ENCODE measurements at regions not wholly inside any gene's neighbourhood (a gene's known extent, or its start where the extent isn't known, plus 50 kb on each side); places are given as distances from the start of the nearest gene placed in this dataset.

GRCh38 chr5:165781738-165782137 is 2276.3 kb downstream of the MAT2B start:
- Mint-ChIP-seq H3K36me3 (peaks cover 0 to 2% (median 0%) of the 10 kb centered on the region in 3 donors), H3K27ac (no peak overlapping the region), H3K9me3 (peaks cover 7 to 59% (median 29%) of the 10 kb centered on the region in 6 donors), H3K27me3 (ENCODE audit: low read depth in 3 of 3) (no peaks in the 10 kb centered on the region), H3K4me3 (no peak overlapping the region), H3K4me1 (no peaks in the 10 kb centered on the region)
- DNase-seq: no peak

- no peaks in the 10 kb centered on the region for H3K4me1 Mint-ChIP-seq
- H3K9me3 Mint-ChIP-seq: peaks cover 11 to 66% (median 33%) of the 10 kb centered on the region in 6 donors
- H3K27ac Mint-ChIP-seq: no peak overlapping the region
- no peaks in the 10 kb centered on the region for H3K27me3 Mint-ChIP-seq (ENCODE audit: low read depth in 3 of 3)
- no peak overlapping the region for H3K4me3 Mint-ChIP-seq
- DNase-seq: no peak
- H3K36me3 Mint-ChIP-seq: peaks cover 0 to 2% (median 0%) of the 10 kb centered on the region in 3 donors
Observed at GRCh38 chr5:165783024-165783423, 2277.6 kb downstream of the MAT2B start.

- no peak for DNase-seq
- Mint-ChIP-seq H3K9me3 (peaks cover 6 to 55% (median 30%) of the 10 kb centered on the region in 6 donors), H3K4me1 (no peaks in the 10 kb centered on the region), H3K4me3 (no peak overlapping the region), H3K27ac (no peak overlapping the region), H3K27me3 (ENCODE audit: low read depth in 3 of 3) (peaks cover 0 to 1% (median 0%) of the 10 kb centered on the region in 3 donors), H3K36me3 (no peaks in the 10 kb centered on the region)
Observed at GRCh38 chr5:165786073-165786472, 2280.7 kb downstream of the MAT2B start.

GRCh38 chr5:165795073-165795472 is 2289.7 kb downstream of the MAT2B start:
- no peak overlapping the region for H3K27ac Mint-ChIP-seq
- no peaks in the 10 kb centered on the region for H3K4me1 Mint-ChIP-seq
- no peak overlapping the region for H3K4me3 Mint-ChIP-seq
- peaks cover 7 to 48% (median 26%) of the 10 kb centered on the region in 6 donors for H3K9me3 Mint-ChIP-seq
- H3K36me3 Mint-ChIP-seq: no peaks in the 10 kb centered on the region
- no peak for DNase-seq
- H3K27me3 Mint-ChIP-seq (ENCODE audit: low read depth in 3 of 3): peaks cover 0 to 1% (median 0%) of the 10 kb centered on the region in 3 donors

GRCh38 chr5:165805756-165806155 is 2300.3 kb downstream of the MAT2B start:
- no peak overlapping the region for H3K4me3 Mint-ChIP-seq
- no peaks in the 10 kb centered on the region for H3K27me3 Mint-ChIP-seq (ENCODE audit: low read depth in 3 of 3)
- H3K27ac Mint-ChIP-seq: no peak overlapping the region
- H3K4me1 Mint-ChIP-seq: no peaks in the 10 kb centered on the region
- H3K9me3 Mint-ChIP-seq: peaks cover 7 to 25% (median 14%) of the 10 kb centered on the region in 6 donors
- no peaks in the 10 kb centered on the region for H3K36me3 Mint-ChIP-seq
- no peak for DNase-seq

- peaks cover 7 to 40% (median 14%) of the 10 kb centered on the region in 6 donors for H3K9me3 Mint-ChIP-seq
- no peaks in the 10 kb centered on the region for H3K4me1 Mint-ChIP-seq
- DNase-seq: no peak
- H3K36me3 Mint-ChIP-seq: no peaks in the 10 kb centered on the region
- H3K27me3 Mint-ChIP-seq (ENCODE audit: low read depth in 3 of 3): no peaks in the 10 kb centered on the region
- no peak overlapping the region for H3K4me3 Mint-ChIP-seq
- H3K27ac Mint-ChIP-seq: no peak overlapping the region
Observed at GRCh38 chr5:165808335-165808734, 2302.9 kb downstream of the MAT2B start.

GRCh38 chr5:165809914-165810313 is 2304.5 kb downstream of the MAT2B start:
- no peak for DNase-seq
- Mint-ChIP-seq H3K27ac (no peak overlapping the region), H3K36me3 (no peaks in the 10 kb centered on the region)

GRCh38 chr5:165829504-165829903 is 2324.1 kb downstream of the MAT2B start:
- no peak for DNase-seq
- Mint-ChIP-seq H3K27ac (no peak overlapping the region), H3K36me3 (no peaks in the 10 kb centered on the region), H3K4me3 (no peak overlapping the region), H3K9me3 (peaks cover 0 to 36% (median 25%) of the 10 kb centered on the region in 6 donors), H3K27me3 (ENCODE audit: low read depth in 3 of 3) (peaks cover 0 to 2% (median 0%) of the 10 kb centered on the region in 3 donors), H3K4me1 (no peaks in the 10 kb centered on the region)

More at GRCh38 chr5:165809914-165810313, 2304.5 kb downstream of the MAT2B start:
- Mint-ChIP-seq H3K4me1 (no peaks in the 10 kb centered on the region), H3K27me3 (ENCODE audit: low read depth in 3 of 3) (peaks cover 0 to under 1% (median 0%) of the 10 kb centered on the region in 3 donors), H3K4me3 (no peak overlapping the region), H3K9me3 (peaks cover 0 to 36% (median 11%) of the 10 kb centered on the region in 6 donors)

- no peak for DNase-seq
- Mint-ChIP-seq H3K36me3 (no peaks in the 10 kb centered on the region), H3K4me1 (no peaks in the 10 kb centered on the region), H3K9me3 (peaks cover 9 to 50% (median 24%) of the 10 kb centered on the region in 6 donors), H3K27me3 (ENCODE audit: low read depth in 3 of 3) (peaks cover 0 to 2% (median 0%) of the 10 kb centered on the region in 3 donors), H3K27ac (no peak overlapping the region), H3K4me3 (no peak overlapping the region)
Observed at GRCh38 chr5:165834891-165835290, 2329.5 kb downstream of the MAT2B start.

- peaks cover 9 to 48% (median 22%) of the 10 kb centered on the region in 6 donors for H3K9me3 Mint-ChIP-seq
- H3K27ac Mint-ChIP-seq: no peak overlapping the region
Observed at GRCh38 chr5:165836046-165836445, 2330.6 kb downstream of the MAT2B start.

GRCh38 chr5:165837286-165837685 is 2331.9 kb downstream of the MAT2B start:
- DNase-seq: no peak
- Mint-ChIP-seq H3K9me3 (peaks cover 6 to 41% (median 14%) of the 10 kb centered on the region in 6 donors), H3K4me3 (no peak overlapping the region), H3K27ac (no peak overlapping the region), H3K4me1 (no peaks in the 10 kb centered on the region), H3K36me3 (no peaks in the 10 kb centered on the region), H3K27me3 (ENCODE audit: low read depth in 3 of 3) (peaks cover 0 to 2% (median 0%) of the 10 kb centered on the region in 3 donors)

More at GRCh38 chr5:165836046-165836445, 2330.6 kb downstream of the MAT2B start:
- H3K36me3 Mint-ChIP-seq: no peaks in the 10 kb centered on the region
- no peak for DNase-seq
- H3K4me1 Mint-ChIP-seq: no peaks in the 10 kb centered on the region
- H3K27me3 Mint-ChIP-seq (ENCODE audit: low read depth in 3 of 3): peaks cover 0 to 2% (median 0%) of the 10 kb centered on the region in 3 donors
- no peak overlapping the region for H3K4me3 Mint-ChIP-seq

- no peaks in the 10 kb centered on the region for H3K4me1 Mint-ChIP-seq
- DNase-seq: no peak
- H3K27ac Mint-ChIP-seq: no peak overlapping the region
- H3K36me3 Mint-ChIP-seq: no peaks in the 10 kb centered on the region
- peaks cover 0 to 4% (median 2%) of the 10 kb centered on the region in 3 donors for H3K27me3 Mint-ChIP-seq (ENCODE audit: low read depth in 3 of 3)
- H3K4me3 Mint-ChIP-seq: no peak overlapping the region
- peaks cover 3 to 35% (median 13%) of the 10 kb centered on the region in 6 donors for H3K9me3 Mint-ChIP-seq
Observed at GRCh38 chr5:165844571-165844970, 2339.2 kb downstream of the MAT2B start.

- Mint-ChIP-seq H3K9me3 (peaks cover 16 to 57% (median 34%) of the 10 kb centered on the region in 6 donors), H3K4me1 (no peaks in the 10 kb centered on the region), H3K36me3 (no peaks in the 10 kb centered on the region), H3K27me3 (ENCODE audit: low read depth in 3 of 3) (no peaks in the 10 kb centered on the region), H3K27ac (no peak overlapping the region), H3K4me3 (no peak overlapping the region)
- no peak for DNase-seq
Observed at GRCh38 chr5:165858118-165858517, 2352.7 kb downstream of the MAT2B start.

GRCh38 chr5:165859251-165859650 is 2353.8 kb downstream of the MAT2B start:
- Mint-ChIP-seq H3K27ac (no peak overlapping the region), H3K9me3 (peaks cover 16 to 50% (median 29%) of the 10 kb centered on the region in 6 donors), H3K4me1 (no peaks in the 10 kb centered on the region)

GRCh38 chr5:165863239-165863638 is 2357.8 kb downstream of the MAT2B start:
- no peaks in the 10 kb centered on the region for H3K36me3 Mint-ChIP-seq
- peaks cover 4 to 37% (median 12%) of the 10 kb centered on the region in 6 donors for H3K9me3 Mint-ChIP-seq
- no peak overlapping the region for H3K27ac Mint-ChIP-seq
- H3K4me3 Mint-ChIP-seq: no peak overlapping the region
- DNase-seq: no peak
- no peaks in the 10 kb centered on the region for H3K27me3 Mint-ChIP-seq (ENCODE audit: low read depth in 3 of 3)
- no peaks in the 10 kb centered on the region for H3K4me1 Mint-ChIP-seq

More at GRCh38 chr5:165859251-165859650, 2353.8 kb downstream of the MAT2B start:
- no peaks in the 10 kb centered on the region for H3K36me3 Mint-ChIP-seq
- no peak overlapping the region for H3K4me3 Mint-ChIP-seq
- H3K27me3 Mint-ChIP-seq (ENCODE audit: low read depth in 3 of 3): no peaks in the 10 kb centered on the region
- DNase-seq: no peak
